ENCODE measurements at regions not wholly inside any gene's neighbourhood (a gene's known extent, or its start where the extent isn't known, plus 50 kb on each side); places are given as distances from the start of the nearest gene placed in this dataset.
"Not testable (repeated sequence)": the region's sequence is repeated elsewhere in the genome, so short reads cannot be mapped to it uniquely, and the experiment has no call there.

DNA sequence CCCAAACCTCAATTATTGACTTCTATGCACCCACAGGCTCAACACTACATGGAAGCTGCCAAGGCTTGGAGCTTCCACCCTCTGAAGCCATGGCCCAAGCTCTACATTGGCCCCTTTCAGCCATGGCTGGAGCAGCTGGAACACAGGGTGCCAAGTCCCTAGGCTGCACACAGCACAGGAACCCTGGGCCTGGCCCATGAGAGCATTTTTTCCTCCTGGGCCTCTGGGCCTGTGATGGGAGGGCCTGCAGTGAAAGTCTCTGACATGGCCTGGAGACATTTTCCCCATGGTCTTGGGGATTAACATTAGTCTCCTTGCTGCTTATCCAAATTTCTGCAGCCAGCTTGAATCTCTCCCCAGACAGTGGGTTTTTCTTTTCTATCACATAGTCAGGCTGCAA, 100.6 kb upstream of the NAV2 start:
- TF ChIP-seq, protein P1, sequence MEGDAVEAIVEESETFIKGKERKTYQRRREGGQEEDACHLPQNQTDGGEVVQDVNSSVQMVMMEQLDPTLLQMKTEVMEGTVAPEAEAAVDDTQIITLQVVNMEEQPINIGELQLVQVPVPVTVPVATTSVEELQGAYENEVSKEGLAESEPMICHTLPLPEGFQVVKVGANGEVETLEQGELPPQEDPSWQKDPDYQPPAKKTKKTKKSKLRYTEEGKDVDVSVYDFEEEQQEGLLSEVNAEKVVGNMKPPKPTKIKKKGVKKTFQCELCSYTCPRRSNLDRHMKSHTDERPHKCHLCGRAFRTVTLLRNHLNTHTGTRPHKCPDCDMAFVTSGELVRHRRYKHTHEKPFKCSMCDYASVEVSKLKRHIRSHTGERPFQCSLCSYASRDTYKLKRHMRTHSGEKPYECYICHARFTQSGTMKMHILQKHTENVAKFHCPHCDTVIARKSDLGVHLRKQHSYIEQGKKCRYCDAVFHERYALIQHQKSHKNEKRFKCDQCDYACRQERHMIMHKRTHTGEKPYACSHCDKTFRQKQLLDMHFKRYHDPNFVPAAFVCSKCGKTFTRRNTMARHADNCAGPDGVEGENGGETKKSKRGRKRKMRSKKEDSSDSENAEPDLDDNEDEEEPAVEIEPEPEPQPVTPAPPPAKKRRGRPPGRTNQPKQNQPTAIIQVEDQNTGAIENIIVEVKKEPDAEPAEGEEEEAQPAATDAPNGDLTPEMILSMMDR (IDR thresholded peaks at IDR 0.05): not testable (repeated sequence)
- TF ChIP-seq POLR2A (IDR thresholded peaks at IDR 0.05): not testable (repeated sequence)
